HCT116 (cell line): ENCODE measurements at regions not wholly inside any gene's neighbourhood (a gene's known extent, or its start where the extent isn't known, plus 50 kb on each side); places are given as distances from the start of the nearest gene placed in this dataset.

Source experiments
- ATAC-seq: fragments of 200-7000 bp; cut with Tn5 transposase; 2 replicates; pipeline ENCODE4 v1.9.1; 2020; ENCODE audit warnings: mild to moderate bottlenecking, moderate library complexity
- BruUV-seq: library from RNA; stranded (reverse); fragments of 400-500 nt; replicated peaks from 2 replicates; lab custom pipeline; 2021; lab: Mats Ljungman, UMichigan
- CTCF ChIA-PET: fragments of 300-600 bp; sonication (Branson Sonifier 250); formaldehyde crosslinking; loops from one replicate; lab custom pipeline; 2021; ENCODE audit warnings: antibody characterized with exemption; lab: Charles Lee
- POLR2A ChIA-PET: fragments of 300-600, 350-600 bp; sonication (Branson Sonifier 250); formaldehyde crosslinking; loops from one replicate; lab custom pipeline; 2021; ENCODE audit warnings: antibody characterized with exemption; lab: Charles Lee
- RAD21 ChIA-PET, 2 experiments: fragments of 300-600 bp; sonication (Branson Sonifier 250); formaldehyde crosslinking; loops; one replicate each; lab custom pipeline; 2023; ENCODE audit warnings: low total read pairs in 2 of 2; ENCODE audit not compliant: uncharacterized antibody in 2 of 2, unreplicated experiment in 2 of 2, low non-redundant PET in 1 of 2; lab: Charles Lee
- DNase-seq: peaks from one replicate; pipeline ENCODE4 v3.0.0-alpha.2; 2010; ENCODE audit warnings: low read depth, low spot score
- H2AFZ ChIP-seq: fragments of 200-600 bp; shearing (Covaris generic), sonication (generic); 2 replicates; pipeline ENCODE4 v1.6.1; 2017; ENCODE audit warnings: low read depth, mixed run types, mixed read lengths, antibody characterized with exemption, low read length; ENCODE audit not compliant: poor library complexity, severe bottlenecking
- H3K27ac ChIP-seq: 2 replicates; pipeline ENCODE4 v1.5.1; 2012; ENCODE audit warnings: low read depth, low read length
- H3K27me3 ChIP-seq: fragments of 200-600 bp; sonication (generic); 2 replicates; pipeline ENCODE4 v1.6.1; 2016; ENCODE audit warnings: mixed run types, low read length, mixed read lengths; ENCODE audit not compliant: insufficient read depth
- H3K36me3 ChIP-seq, 2 experiments: fragments of 200-500 bp in 1 of 2; fragments of 200-600 bp in 1 of 2; sonication (Bioruptor generic) in 1 of 2; sonication (generic) in 1 of 2; 2 replicates each; pipeline versions ENCODE4 v1.5.1 to v1.6.1; 2014 to 2016; ENCODE audit warnings: low read length in 2 of 2, inconsistent platforms in 1 of 2, mixed read lengths in 1 of 2, mixed run types in 1 of 2; ENCODE audit not compliant: insufficient read depth in 2 of 2, control insufficient read depth in 1 of 2
- H3K4me1 ChIP-seq, 2 experiments: fragments of 200-600 bp in 1 of 2; sonication (generic) in 1 of 2; 2 replicates each; pipeline versions ENCODE4 v1.5.1 to v1.6.1; 2012 to 2017; ENCODE audit warnings: low read length in 2 of 2, inconsistent platforms in 1 of 2, mild to moderate bottlenecking in 1 of 2, mixed read lengths in 1 of 2, mixed run types in 1 of 2, moderate library complexity in 1 of 2; ENCODE audit not compliant: insufficient read depth in 2 of 2, control insufficient read depth in 1 of 2
- H3K4me2 ChIP-seq: fragments of 200-600 bp; sonication (generic); 2 replicates; pipeline ENCODE4 v1.6.1; 2017; ENCODE audit warnings: mixed run types, low read length, mixed read lengths
- H3K4me3 ChIP-seq, 2 experiments: fragments of 200-600 bp in 1 of 2; sonication (generic) in 1 of 2; replicated peaks in 1 of 2; 2 replicates each; pipeline ENCODE4 v1.5.1; 2011 to 2016; ENCODE audit warnings: low read length in 2 of 2, control low read depth in 1 of 2, low read depth in 1 of 2, mild to moderate bottlenecking in 1 of 2, mixed read lengths in 1 of 2, mixed run types in 1 of 2
- H3K79me2 ChIP-seq: fragments of 200-600 bp; sonication (generic); 2 replicates; pipeline ENCODE4 v1.6.1; 2017; ENCODE audit warnings: mild to moderate bottlenecking, mixed run types, low read length, moderate library complexity, mixed read lengths; ENCODE audit not compliant: insufficient read depth
- H3K9ac ChIP-seq: fragments of 200-600 bp; sonication (generic); 2 replicates; pipeline ENCODE4 v1.6.1; 2016; ENCODE audit warnings: low read length, mixed read lengths
- H3K9me2 ChIP-seq: fragments of 200-600 bp; sonication (generic), shearing (Covaris generic); 2 replicates; pipeline ENCODE4 v1.6.1; 2017; ENCODE audit warnings: mixed run types, mild to moderate bottlenecking, moderate library complexity; ENCODE audit not compliant: insufficient read depth
- H3K9me3 ChIP-seq, 2 experiments: fragments of 200-500 bp in 1 of 2; fragments of 200-600 bp in 1 of 2; sonication (Bioruptor generic) in 1 of 2; sonication (generic) in 1 of 2; 2 replicates each; pipeline ENCODE4 v1.6.1; 2014 to 2017; ENCODE audit warnings: low read length in 2 of 2, mixed read lengths in 2 of 2, inconsistent platforms in 1 of 2, low read depth in 1 of 2, mild to moderate bottlenecking in 1 of 2, mixed run types in 1 of 2, moderate library complexity in 1 of 2; ENCODE audit not compliant: control insufficient read depth in 1 of 2, insufficient read depth in 1 of 2
- H4K20me1 ChIP-seq: fragments of 200-600 bp; sonication (generic), shearing (Covaris generic); 2 replicates; pipeline ENCODE4 v1.6.1; 2017; ENCODE audit warnings: mixed run types, mild to moderate bottlenecking, moderate library complexity; ENCODE audit not compliant: insufficient read depth
- ATF3 ChIP-seq: IDR thresholded peaks from 2 replicates; pipeline ENCODE4 v1.6.1; 2012
- CBX3 ChIP-seq: IDR thresholded peaks from 2 replicates; pipeline ENCODE4 v1.6.1; 2012; ENCODE audit warnings: low read depth
- CTCF ChIP-seq, 3 experiments: fragments of 200-600 bp in 1 of 3; sonication (generic) in 1 of 3; IDR thresholded peaks in 2 of 3; conservative IDR thresholded peaks in 1 of 3; 2 replicates each; pipeline ENCODE4 v1.5.1; 2012 to 2017; ENCODE audit warnings: low read depth in 2 of 3, low read length in 2 of 3, antibody characterized with exemption in 1 of 3, borderline replicate concordance in 1 of 3, control low read depth in 1 of 3, mild to moderate bottlenecking in 1 of 3, mixed read lengths in 1 of 3, mixed run types in 1 of 3, moderate library complexity in 1 of 3; ENCODE audit not compliant: insufficient read depth in 1 of 3
- EGR1 ChIP-seq: IDR thresholded peaks from 2 replicates; pipeline ENCODE4 v1.6.1; 2012; ENCODE audit warnings: low read depth
- ELF1 ChIP-seq: IDR thresholded peaks from 2 replicates; pipeline ENCODE4 v1.6.1; 2012; ENCODE audit warnings: low read depth, borderline replicate concordance
- EZH2 ChIP-seq: fragments of 200-600 bp; sonication (generic); IDR thresholded peaks from 2 replicates; pipeline ENCODE4 v1.6.1; 2017; ENCODE audit warnings: antibody characterized with exemption, mixed run types
- EZH2phosphoT487 ChIP-seq: fragments of 200-600 bp; IDR thresholded peaks from 2 replicates; pipeline ENCODE4 v1.6.1; 2018; ENCODE audit warnings: antibody characterized with exemption, borderline replicate concordance
- POLR2A ChIP-seq: IDR thresholded peaks from 2 replicates; pipeline ENCODE4 v1.7.0; 2011; ENCODE audit warnings: borderline replicate concordance; ENCODE audit not compliant: insufficient read depth, insufficient read length; ENCODE audit errors: extremely low read depth
- POLR2AphosphoS5 ChIP-seq: IDR thresholded peaks from 2 replicates; pipeline ENCODE4 v1.6.1; 2011; ENCODE audit warnings: mild to moderate bottlenecking, low read depth, low read length, moderate library complexity
- RAD21 ChIP-seq: IDR thresholded peaks from 2 replicates; pipeline ENCODE4 v1.6.1; 2012; ENCODE audit warnings: low read depth, mild to moderate bottlenecking
- SIN3A ChIP-seq: IDR thresholded peaks from 2 replicates; pipeline ENCODE4 v1.6.1; 2012; ENCODE audit warnings: low read depth
- SP1 ChIP-seq: IDR thresholded peaks from 2 replicates; pipeline ENCODE4 v1.6.1; 2012; ENCODE audit warnings: low read depth
- SRF ChIP-seq: IDR thresholded peaks from 2 replicates; pipeline ENCODE4 v1.6.1; 2012; ENCODE audit warnings: low read depth
- TCF7L2 ChIP-seq: IDR thresholded peaks from 2 replicates; pipeline ENCODE4 v1.7.0; 2011; ENCODE audit warnings: borderline replicate concordance, inconsistent platforms; ENCODE audit not compliant: insufficient read depth, insufficient read length; ENCODE audit errors: extremely low read depth
- ZFX ChIP-seq: fragments of 450-650 bp; IDR thresholded peaks from 2 replicates; pipeline ENCODE4 v1.6.1; 2017
- ZNF274 ChIP-seq: fragments of 200-500 bp; sonication (Bioruptor generic); IDR thresholded peaks from 2 replicates; pipeline ENCODE4 v1.6.1; 2014; ENCODE audit warnings: mild to moderate bottlenecking, low read depth, low read length, inconsistent platforms
- intact Hi-C: fragments of 100-400 bp; cut with micrococcal nuclease; formaldehyde crosslinking; loops from 2 replicates; pipeline ENCODE4 v1.10.0; 2022
- TF ChIP-seq, protein P1 (sequence below): IDR thresholded peaks from 2 replicates; pipeline ENCODE4 v1.6.1; 2012
- TF ChIP-seq, protein P2 (sequence below): IDR thresholded peaks from 2 replicates; pipeline ENCODE4 v1.6.1; 2012; ENCODE audit warnings: low read depth
- TF ChIP-seq, protein P3 (sequence below): IDR thresholded peaks from 2 replicates; pipeline ENCODE4 v1.6.1; 2011; ENCODE audit warnings: mild to moderate bottlenecking, low read length, moderate library complexity; ENCODE audit not compliant: insufficient replicate concordance; ENCODE audit errors: extremely low read depth

GRCh38 chr5:26727916-26728315 is 310.5 kb downstream of the CDH9 start:
- no peaks in the 10 kb centered on the region for H3K79me2 ChIP-seq
- ChIA-PET POLR2A (no interaction called here), CTCF (no interaction called here), RAD21 (no interaction called here)
- H3K27me3 ChIP-seq: no peaks in the 10 kb centered on the region
- no peak overlapping the region for H3K27ac ChIP-seq
- H4K20me1 ChIP-seq: no peaks in the 10 kb centered on the region
- H3K9ac ChIP-seq: no peak overlapping the region
- no peak overlapping the region for H2AFZ ChIP-seq
- peaks cover 4 to 37% of the 10 kb centered on the region in 2 experiments; a peak in 2 of 4 replicates for H3K9me3 ChIP-seq
- no peak for TF ChIP-seq SP1
- no peak for TF ChIP-seq ZFX
- no peak for TF ChIP-seq ELF1
- TF ChIP-seq, protein P1, sequence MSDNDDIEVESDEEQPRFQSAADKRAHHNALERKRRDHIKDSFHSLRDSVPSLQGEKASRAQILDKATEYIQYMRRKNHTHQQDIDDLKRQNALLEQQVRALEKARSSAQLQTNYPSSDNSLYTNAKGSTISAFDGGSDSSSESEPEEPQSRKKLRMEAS: no peak
- no peak for TF ChIP-seq EZH2phosphoT487
- TF ChIP-seq RAD21: no peak
- TF ChIP-seq ATF3: no peak
- TF ChIP-seq POLR2A: no peak
- no peak for TF ChIP-seq CBX3
- TF ChIP-seq, protein P2, sequence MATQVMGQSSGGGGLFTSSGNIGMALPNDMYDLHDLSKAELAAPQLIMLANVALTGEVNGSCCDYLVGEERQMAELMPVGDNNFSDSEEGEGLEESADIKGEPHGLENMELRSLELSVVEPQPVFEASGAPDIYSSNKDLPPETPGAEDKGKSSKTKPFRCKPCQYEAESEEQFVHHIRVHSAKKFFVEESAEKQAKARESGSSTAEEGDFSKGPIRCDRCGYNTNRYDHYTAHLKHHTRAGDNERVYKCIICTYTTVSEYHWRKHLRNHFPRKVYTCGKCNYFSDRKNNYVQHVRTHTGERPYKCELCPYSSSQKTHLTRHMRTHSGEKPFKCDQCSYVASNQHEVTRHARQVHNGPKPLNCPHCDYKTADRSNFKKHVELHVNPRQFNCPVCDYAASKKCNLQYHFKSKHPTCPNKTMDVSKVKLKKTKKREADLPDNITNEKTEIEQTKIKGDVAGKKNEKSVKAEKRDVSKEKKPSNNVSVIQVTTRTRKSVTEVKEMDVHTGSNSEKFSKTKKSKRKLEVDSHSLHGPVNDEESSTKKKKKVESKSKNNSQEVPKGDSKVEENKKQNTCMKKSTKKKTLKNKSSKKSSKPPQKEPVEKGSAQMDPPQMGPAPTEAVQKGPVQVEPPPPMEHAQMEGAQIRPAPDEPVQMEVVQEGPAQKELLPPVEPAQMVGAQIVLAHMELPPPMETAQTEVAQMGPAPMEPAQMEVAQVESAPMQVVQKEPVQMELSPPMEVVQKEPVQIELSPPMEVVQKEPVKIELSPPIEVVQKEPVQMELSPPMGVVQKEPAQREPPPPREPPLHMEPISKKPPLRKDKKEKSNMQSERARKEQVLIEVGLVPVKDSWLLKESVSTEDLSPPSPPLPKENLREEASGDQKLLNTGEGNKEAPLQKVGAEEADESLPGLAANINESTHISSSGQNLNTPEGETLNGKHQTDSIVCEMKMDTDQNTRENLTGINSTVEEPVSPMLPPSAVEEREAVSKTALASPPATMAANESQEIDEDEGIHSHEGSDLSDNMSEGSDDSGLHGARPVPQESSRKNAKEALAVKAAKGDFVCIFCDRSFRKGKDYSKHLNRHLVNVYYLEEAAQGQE: no peak
- TF ChIP-seq TCF7L2: no peak
- no peak for TF ChIP-seq SIN3A
- no peak for TF ChIP-seq SRF
- TF ChIP-seq EGR1: no peak
- TF ChIP-seq, protein P3, sequence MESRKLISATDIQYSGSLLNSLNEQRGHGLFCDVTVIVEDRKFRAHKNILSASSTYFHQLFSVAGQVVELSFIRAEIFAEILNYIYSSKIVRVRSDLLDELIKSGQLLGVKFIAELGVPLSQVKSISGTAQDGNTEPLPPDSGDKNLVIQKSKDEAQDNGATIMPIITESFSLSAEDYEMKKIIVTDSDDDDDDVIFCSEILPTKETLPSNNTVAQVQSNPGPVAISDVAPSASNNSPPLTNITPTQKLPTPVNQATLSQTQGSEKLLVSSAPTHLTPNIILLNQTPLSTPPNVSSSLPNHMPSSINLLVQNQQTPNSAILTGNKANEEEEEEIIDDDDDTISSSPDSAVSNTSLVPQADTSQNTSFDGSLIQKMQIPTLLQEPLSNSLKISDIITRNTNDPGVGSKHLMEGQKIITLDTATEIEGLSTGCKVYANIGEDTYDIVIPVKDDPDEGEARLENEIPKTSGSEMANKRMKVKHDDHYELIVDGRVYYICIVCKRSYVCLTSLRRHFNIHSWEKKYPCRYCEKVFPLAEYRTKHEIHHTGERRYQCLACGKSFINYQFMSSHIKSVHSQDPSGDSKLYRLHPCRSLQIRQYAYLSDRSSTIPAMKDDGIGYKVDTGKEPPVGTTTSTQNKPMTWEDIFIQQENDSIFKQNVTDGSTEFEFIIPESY: no peak
- no peak for TF ChIP-seq EZH2
- TF ChIP-seq POLR2AphosphoS5: no peak
- TF ChIP-seq ZNF274: no peak
- no peak for TF ChIP-seq CTCF (IDR thresholded peaks at IDR 0.05 in 2 of 3, conservative IDR thresholded peaks at IDR 0.05 in 1 of 3; ENCODE audit: borderline replicate concordance in 1 of 3, insufficient read depth in 1 of 3, low read depth in 2 of 3, low read length in 2 of 3)
- H3K4me2 ChIP-seq: no peak overlapping the region
- H3K4me3 ChIP-seq: no peak overlapping the region
- no peaks in the 10 kb centered on the region for H3K36me3 ChIP-seq
- ATAC-seq (no peak), DNase-seq (no peak)
- H3K4me1 ChIP-seq: no peaks in the 10 kb centered on the region
- no peaks in the 10 kb centered on the region for H3K9me2 ChIP-seq
- BruUV-seq: no TSS peak
- intact Hi-C loops: no loop called here
